ENCODE measurements at regions not wholly inside any gene's neighbourhood (a gene's known extent, or its start where the extent isn't known, plus 50 kb on each side); places are given as distances from the start of the nearest gene placed in this dataset.

GRCh38 chr14:39847852-39848251, 415.6 kb upstream of the FBXO33 start:
- no peaks in the 10 kb centered on the region for H3K4me1 ChIP-seq (ENCODE audit: control insufficient read depth, insufficient read depth, low read length)
- H3K9me3 ChIP-seq (ENCODE audit: control insufficient read depth, low read length), result no peaks in the 10 kb centered on the region
- no peaks in the 10 kb centered on the region for H3K36me3 ChIP-seq (ENCODE audit: control insufficient read depth, insufficient read depth, low read length)
- H3K27me3 ChIP-seq (ENCODE audit: control insufficient read depth, insufficient read depth, low read length, poor library complexity, severe bottlenecking), result no peaks in the 10 kb centered on the region
- Mint-ChIP-seq H3K27me3 (ENCODE audit: insufficient read depth) (no peaks in the 10 kb centered on the region), H3K36me3 (ENCODE audit: low read depth) (no peaks in the 10 kb centered on the region), H3K27ac (no peak overlapping the region), H3K4me3 (no peak overlapping the region), H3K9me3 (no peaks in the 10 kb centered on the region), H3K4me1 (no peaks in the 10 kb centered on the region)
- TF ChIP-seq CTCF (conservative IDR thresholded peaks at IDR 0.05), result no peak
- no peak for DNase-seq
- no peak overlapping the region for H3K9ac ChIP-seq (ENCODE audit: extremely low read depth, low read length, poor library complexity, severe bottlenecking)
- WGBS, 2 experiments (ENCODE audit: insufficient coverage in 1 of 2, insufficient read length in 1 of 2), result 85% methylated on average over 4 of the region's 5 CpGs; no CpG with 5 or more reads in 1 of the 2 experiments
- H3K4me3 ChIP-seq (ENCODE audit: low read length), result no peak overlapping the region
- H3K27ac ChIP-seq (ENCODE audit: low read depth, low read length), result no peak overlapping the region

GRCh38 chr14:39847194-39847593, 415.0 kb upstream of the FBXO33 start:
- H3K4me1 ChIP-seq (ENCODE audit: control insufficient read depth, insufficient read depth, low read length), result no peaks in the 10 kb centered on the region
- H3K4me3 ChIP-seq (ENCODE audit: low read length), result no peak overlapping the region
- no peak overlapping the region for H3K27ac ChIP-seq (ENCODE audit: low read depth, low read length)
- Mint-ChIP-seq H3K4me3 (no peak overlapping the region), H3K9me3 (no peaks in the 10 kb centered on the region), H3K27ac (no peak overlapping the region), H3K4me1 (no peaks in the 10 kb centered on the region), H3K36me3 (ENCODE audit: low read depth) (no peaks in the 10 kb centered on the region), H3K27me3 (ENCODE audit: insufficient read depth) (no peaks in the 10 kb centered on the region)
- no peak overlapping the region for H3K9ac ChIP-seq (ENCODE audit: extremely low read depth, low read length, poor library complexity, severe bottlenecking)
- no peaks in the 10 kb centered on the region for H3K27me3 ChIP-seq (ENCODE audit: control insufficient read depth, insufficient read depth, low read length, poor library complexity, severe bottlenecking)
- no peak for TF ChIP-seq CTCF (conservative IDR thresholded peaks at IDR 0.05)
- no peaks in the 10 kb centered on the region for H3K36me3 ChIP-seq (ENCODE audit: control insufficient read depth, insufficient read depth, low read length)
- no peak for DNase-seq
- no peaks in the 10 kb centered on the region for H3K9me3 ChIP-seq (ENCODE audit: control insufficient read depth, low read length)

GRCh38 chr14:39843881-39844280, 411.6 kb upstream of the FBXO33 start:
- no peak overlapping the region for H3K9ac ChIP-seq (ENCODE audit: extremely low read depth, low read length, poor library complexity, severe bottlenecking)
- Mint-ChIP-seq H3K9me3 (no peaks in the 10 kb centered on the region), H3K27ac (no peak overlapping the region), H3K36me3 (ENCODE audit: low read depth) (no peaks in the 10 kb centered on the region), H3K4me3 (no peak overlapping the region), H3K27me3 (ENCODE audit: insufficient read depth) (no peaks in the 10 kb centered on the region), H3K4me1 (no peaks in the 10 kb centered on the region)
- H3K4me3 ChIP-seq (ENCODE audit: low read length), result no peak overlapping the region
- H3K4me1 ChIP-seq (ENCODE audit: control insufficient read depth, insufficient read depth, low read length), result no peaks in the 10 kb centered on the region
- WGBS, 2 experiments (ENCODE audit: insufficient coverage in 1 of 2, insufficient read length in 1 of 2), result 75 to 96% methylated on average over 1 to 5 of the region's 5 CpGs
- no peaks in the 10 kb centered on the region for H3K27me3 ChIP-seq (ENCODE audit: control insufficient read depth, insufficient read depth, low read length, poor library complexity, severe bottlenecking)
- H3K27ac ChIP-seq (ENCODE audit: low read depth, low read length), result no peak overlapping the region
- H3K36me3 ChIP-seq (ENCODE audit: control insufficient read depth, insufficient read depth, low read length), result no peaks in the 10 kb centered on the region
- no peak for DNase-seq
- TF ChIP-seq CTCF (conservative IDR thresholded peaks at IDR 0.05), result no peak
- H3K9me3 ChIP-seq (ENCODE audit: control insufficient read depth, low read length), result no peaks in the 10 kb centered on the region
